ENCODE measurements at regions not wholly inside any gene's neighbourhood (a gene's known extent, or its start where the extent isn't known, plus 50 kb on each side); places are given as distances from the start of the nearest gene placed in this dataset.

GRCh38 chr12:75974323-75975187, 57.0 kb downstream of the PHLDA1 start:
- no peak for TF ChIP-seq ZNF274 (IDR thresholded peaks at IDR 0.05; ENCODE audit: low read depth, low read length)
- no peak overlapping the region for H3K4me3 ChIP-seq (ENCODE audit: low read length)

GRCh38 chr12:75971253-75971652, 60.3 kb downstream of the PHLDA1 start:
- no peak for TF ChIP-seq ZNF274 (IDR thresholded peaks at IDR 0.05; ENCODE audit: low read depth, low read length)
- H3K4me3 ChIP-seq (ENCODE audit: low read length), result no peak overlapping the region

- no peak for TF ChIP-seq ZNF274 (IDR thresholded peaks at IDR 0.05; ENCODE audit: low read depth, low read length)
Measured at GRCh38 chr12:75970310-75970709, 61.3 kb downstream of the PHLDA1 start.

GRCh38 chr12:75969768-75970167, 61.8 kb downstream of the PHLDA1 start:
- H3K4me3 ChIP-seq (ENCODE audit: low read length), result no peak overlapping the region
- no peak for TF ChIP-seq ZNF274 (IDR thresholded peaks at IDR 0.05; ENCODE audit: low read depth, low read length)

More at GRCh38 chr12:75970310-75970709, 61.3 kb downstream of the PHLDA1 start:
- H3K4me3 ChIP-seq (ENCODE audit: low read length), result no peak overlapping the region

- no peak overlapping the region for H3K4me3 ChIP-seq (ENCODE audit: low read length)
- TF ChIP-seq ZNF274 (IDR thresholded peaks at IDR 0.05; ENCODE audit: low read depth, low read length), result no peak
Measured at GRCh38 chr12:75965661-75966060, 65.9 kb downstream of the PHLDA1 start.

GRCh38 chr12:75964150-75964549, 67.4 kb downstream of the PHLDA1 start:
- no peak overlapping the region for H3K4me3 ChIP-seq (ENCODE audit: low read length)
- TF ChIP-seq ZNF274 (IDR thresholded peaks at IDR 0.05; ENCODE audit: low read depth, low read length), result no peak

GRCh38 chr12:75961878-75962277, 69.7 kb downstream of the PHLDA1 start:
- H3K4me3 ChIP-seq (ENCODE audit: low read length), result no peak overlapping the region
- no peak for TF ChIP-seq ZNF274 (IDR thresholded peaks at IDR 0.05; ENCODE audit: low read depth, low read length)

GRCh38 chr12:75960954-75961661, 70.5 kb downstream of the PHLDA1 start:
- TF ChIP-seq ZNF274 (IDR thresholded peaks at IDR 0.05; ENCODE audit: low read depth, low read length), result no peak
- no peak overlapping the region for H3K4me3 ChIP-seq (ENCODE audit: low read length)

GRCh38 chr12:75960086-75960910, 71.3 kb downstream of the PHLDA1 start:
- H3K4me3 ChIP-seq (ENCODE audit: low read length), result no peak overlapping the region
- no peak for TF ChIP-seq ZNF274 (IDR thresholded peaks at IDR 0.05; ENCODE audit: low read depth, low read length)

GRCh38 chr12:75959506-75959905, 72.1 kb downstream of the PHLDA1 start:
- TF ChIP-seq ZNF274 (IDR thresholded peaks at IDR 0.05; ENCODE audit: low read depth, low read length), result no peak
- H3K4me3 ChIP-seq (ENCODE audit: low read length), result no peak overlapping the region

- no peak for TF ChIP-seq ZNF274 (IDR thresholded peaks at IDR 0.05; ENCODE audit: low read depth, low read length)
- no peak overlapping the region for H3K4me3 ChIP-seq (ENCODE audit: low read length)
Measured at GRCh38 chr12:75959060-75959459, 72.5 kb downstream of the PHLDA1 start.

- no peak for TF ChIP-seq ZNF274 (IDR thresholded peaks at IDR 0.05; ENCODE audit: low read depth, low read length)
- H3K4me3 ChIP-seq (ENCODE audit: low read length), result no peak overlapping the region
Measured at GRCh38 chr12:75955251-75955650, 76.3 kb downstream of the PHLDA1 start.

GRCh38 chr12:75954749-75955148, 76.8 kb downstream of the PHLDA1 start:
- H3K4me3 ChIP-seq (ENCODE audit: low read length), result no peak overlapping the region
- no peak for TF ChIP-seq ZNF274 (IDR thresholded peaks at IDR 0.05; ENCODE audit: low read depth, low read length)

GRCh38 chr12:75954041-75954440, 77.5 kb downstream of the PHLDA1 start:
- no peak for TF ChIP-seq ZNF274 (IDR thresholded peaks at IDR 0.05; ENCODE audit: low read depth, low read length)
- H3K4me3 ChIP-seq (ENCODE audit: low read length), result no peak overlapping the region

Data from GM08714 (cell line).